ENCODE measurements at regions not wholly inside any gene's neighbourhood (a gene's known extent, or its start where the extent isn't known, plus 50 kb on each side); places are given as distances from the start of the nearest gene placed in this dataset.

GRCh38 chr12:29960122-29960521 lies 176.4 kb upstream of the TMTC1 start:
- Histone ChIP-seq H3K79me2 (ENCODE audit: low read length) (no peaks in the 10 kb centered on the region), H4K20me1 (ENCODE audit: insufficient read depth, low read length) (no peaks in the 10 kb centered on the region), H3K27me3 (ENCODE audit: low read depth, low read length) (no peaks in the 10 kb centered on the region), H3K9ac (ENCODE audit: low read length) (no peak overlapping the region), H3K4me2 (ENCODE audit: low read length) (no peak overlapping the region), H3K36me3 (replicated peaks; ENCODE audit: low read depth, low read length) (no peaks in the 10 kb centered on the region), H3K27ac (ENCODE audit: low read length) (no peak overlapping the region), H3K4me3 (ENCODE audit: low read length) (no peak overlapping the region), H3K4me1 (ENCODE audit: low read length) (no peaks in the 10 kb centered on the region), H3K9me3 (ENCODE audit: insufficient read depth, low read length) (no peaks in the 10 kb centered on the region), H2AFZ (ENCODE audit: low read depth, low read length) (no peak overlapping the region)
- TF ChIP-seq EZH2phosphoT487 (IDR thresholded peaks at IDR 0.05; ENCODE audit: low read depth) (no peak), CTCF (IDR thresholded peaks at IDR 0.05; ENCODE audit: low read depth, low read length) (no peak)

GRCh38 chr12:29957835-29958234 lies 174.1 kb upstream of the TMTC1 start:
- Histone ChIP-seq H3K4me3 (ENCODE audit: low read length) (no peak overlapping the region), H3K36me3 (replicated peaks; ENCODE audit: low read depth, low read length) (no peaks in the 10 kb centered on the region), H3K79me2 (ENCODE audit: low read length) (no peaks in the 10 kb centered on the region), H3K27ac (ENCODE audit: low read length) (no peak overlapping the region), H4K20me1 (ENCODE audit: insufficient read depth, low read length) (no peaks in the 10 kb centered on the region), H3K9ac (ENCODE audit: low read length) (no peak overlapping the region), H3K4me2 (ENCODE audit: low read length) (no peak overlapping the region), H2AFZ (ENCODE audit: low read depth, low read length) (no peak overlapping the region), H3K27me3 (ENCODE audit: low read depth, low read length) (no peaks in the 10 kb centered on the region), H3K4me1 (ENCODE audit: low read length) (no peaks in the 10 kb centered on the region), H3K9me3 (ENCODE audit: insufficient read depth, low read length) (no peaks in the 10 kb centered on the region)
- TF ChIP-seq EZH2phosphoT487 (IDR thresholded peaks at IDR 0.05; ENCODE audit: low read depth), result no peak
- no peak for TF ChIP-seq CTCF (IDR thresholded peaks at IDR 0.05; ENCODE audit: low read depth, low read length)

- Histone ChIP-seq H3K27ac (ENCODE audit: low read length) (no peak overlapping the region), H3K4me3 (ENCODE audit: low read length) (no peak overlapping the region), H3K36me3 (replicated peaks; ENCODE audit: low read depth, low read length) (no peaks in the 10 kb centered on the region), H4K20me1 (ENCODE audit: insufficient read depth, low read length) (no peaks in the 10 kb centered on the region), H3K9me3 (ENCODE audit: insufficient read depth, low read length) (no peaks in the 10 kb centered on the region), H3K9ac (ENCODE audit: low read length) (no peak overlapping the region), H3K79me2 (ENCODE audit: low read length) (no peaks in the 10 kb centered on the region), H3K27me3 (ENCODE audit: low read depth, low read length) (no peaks in the 10 kb centered on the region), H2AFZ (ENCODE audit: low read depth, low read length) (no peak overlapping the region), H3K4me2 (ENCODE audit: low read length) (no peak overlapping the region), H3K4me1 (ENCODE audit: low read length) (no peaks in the 10 kb centered on the region)
- TF ChIP-seq EZH2phosphoT487 (IDR thresholded peaks at IDR 0.05; ENCODE audit: low read depth), result no peak
- no peak for TF ChIP-seq CTCF (IDR thresholded peaks at IDR 0.05; ENCODE audit: low read depth, low read length)
Observed at GRCh38 chr12:29945904-29946303, 162.2 kb upstream of the TMTC1 start.

GRCh38 chr12:29944269-29945000 lies 160.7 kb upstream of the TMTC1 start:
- Histone ChIP-seq H2AFZ (ENCODE audit: low read depth, low read length) (no peak overlapping the region), H4K20me1 (ENCODE audit: insufficient read depth, low read length) (no peaks in the 10 kb centered on the region), H3K27ac (ENCODE audit: low read length) (no peak overlapping the region), H3K36me3 (replicated peaks; ENCODE audit: low read depth, low read length) (no peaks in the 10 kb centered on the region), H3K79me2 (ENCODE audit: low read length) (no peaks in the 10 kb centered on the region), H3K4me1 (ENCODE audit: low read length) (no peaks in the 10 kb centered on the region), H3K27me3 (ENCODE audit: low read depth, low read length) (no peaks in the 10 kb centered on the region), H3K9me3 (ENCODE audit: insufficient read depth, low read length) (no peaks in the 10 kb centered on the region), H3K4me3 (ENCODE audit: low read length) (no peak overlapping the region), H3K9ac (ENCODE audit: low read length) (no peak overlapping the region), H3K4me2 (ENCODE audit: low read length) (no peak overlapping the region)
- no peak for TF ChIP-seq CTCF (IDR thresholded peaks at IDR 0.05; ENCODE audit: low read depth, low read length)
- no peak for TF ChIP-seq EZH2phosphoT487 (IDR thresholded peaks at IDR 0.05; ENCODE audit: low read depth)

Measured in OCI-LY3 (cell line).